GM19328 (cell line): ENCODE measurements at regions not wholly inside any gene's neighbourhood (a gene's known extent, or its start where the extent isn't known, plus 50 kb on each side); places are given as distances from the start of the nearest gene placed in this dataset.
A peak's percentile ranks its signal among the peaks of the same experiment; 100 is the strongest.

ENCODE experiments used
- ATAC-seq: cut with Tn5 transposase; IDR thresholded peaks from one replicate; pipeline ENCODE4 v1.9.1; 2021; ENCODE audit warnings: mild to moderate bottlenecking, moderate library complexity; ENCODE audit not compliant: unreplicated experiment

GRCh38 chr1:90412563-90412962, 304.5 kb downstream of the BARHL2 start:
- no peak for ATAC-seq

- no peak for ATAC-seq
Observed at GRCh38 chr1:90411185-90411584, 305.9 kb downstream of the BARHL2 start.

GRCh38 chr1:90407737-90408136, 309.4 kb downstream of the BARHL2 start:
- ATAC-seq = no peak

GRCh38 chr1:90405726-90406125, 311.4 kb downstream of the BARHL2 start:
- ATAC-seq = no peak

- no peak for ATAC-seq
Observed at GRCh38 chr1:90402893-90403849, 313.9 kb downstream of the BARHL2 start.

GRCh38 chr1:90400131-90400530, 317.0 kb downstream of the BARHL2 start:
- ATAC-seq = no peak

- no peak for ATAC-seq
Observed at GRCh38 chr1:90396917-90397316, 320.2 kb downstream of the BARHL2 start.

- ATAC-seq = no peak
Observed at GRCh38 chr1:90394247-90394646, 322.9 kb downstream of the BARHL2 start.

- no peak for ATAC-seq
Observed at GRCh38 chr1:90393025-90393424, 324.1 kb downstream of the BARHL2 start.

- no peak for ATAC-seq
Observed at GRCh38 chr1:90391126-90391525, 326.0 kb downstream of the BARHL2 start.

- ATAC-seq = no peak
Observed at GRCh38 chr1:90387805-90388204, 329.3 kb downstream of the BARHL2 start.

- ATAC-seq = no peak
Observed at GRCh38 chr1:90386899-90387720, 330.0 kb downstream of the BARHL2 start.

GRCh38 chr1:90384193-90384592, 332.9 kb downstream of the BARHL2 start:
- no peak for ATAC-seq

GRCh38 chr1:90382161-90382560, 334.9 kb downstream of the BARHL2 start:
- ATAC-seq = no peak

GRCh38 chr1:90381598-90381997, 335.5 kb downstream of the BARHL2 start:
- ATAC-seq = no peak

- ATAC-seq = no peak
Observed at GRCh38 chr1:90371448-90371813, 345.7 kb downstream of the BARHL2 start.

- no peak for ATAC-seq
Observed at GRCh38 chr1:90370686-90371447, 346.2 kb downstream of the BARHL2 start.

- no peak for ATAC-seq
Observed at GRCh38 chr1:90362163-90362562, 354.9 kb downstream of the BARHL2 start.

GRCh38 chr1:90361026-90361425, 356.1 kb downstream of the BARHL2 start:
- no peak for ATAC-seq

- ATAC-seq = no peak
Observed at GRCh38 chr1:90359994-90360393, 357.1 kb downstream of the BARHL2 start.

- peak; percentile 42 for ATAC-seq
Observed at GRCh38 chr1:90358448-90358847, 358.7 kb downstream of the BARHL2 start.
